Left lobe of liver (tissue), 2 donors: ENCODE measurements at regions not wholly inside any gene's neighbourhood (a gene's known extent, or its start where the extent isn't known, plus 50 kb on each side); places are given as distances from the start of the nearest gene placed in this dataset.
"Not testable (repeated sequence)": the region's sequence is repeated elsewhere in the genome, so short reads cannot be mapped to it uniquely, and the experiment has no call there.

Experiments used
- ATAC-seq: fragments of 200-7000 bp; cut with Tn5 transposase; one replicate; pipeline ENCODE4 v1.9.1; 2020; ENCODE audit warnings: mild to moderate bottlenecking, moderate library complexity
- DNase-seq: peaks from one replicate; pipeline ENCODE4 v3.0.0-alpha.2; 2020; ENCODE audit warnings: low spot score
- donor health status: DM: no; HTN: no; CAD: no; lungs with moderate emphysema.
- donor health status: DM: no; HTN: yes; CAD: no.

GRCh38 chr12:31215518-31216232, 110.3 kb downstream of the SINHCAF start:
- DNase-seq (no peak), ATAC-seq (peak; percentile 74)

GRCh38 chr12:31216479-31216878, 109.5 kb downstream of the SINHCAF start:
- ATAC-seq (no peak), DNase-seq (no peak)

GRCh38 chr12:31217356-31218130, 108.4 kb downstream of the SINHCAF start:
- ATAC-seq (no peak), DNase-seq (no peak)

- DNase-seq: no peak
Measured at GRCh38 chr12:31218203-31219025, 107.5 kb downstream of the SINHCAF start.

GRCh38 chr12:31219521-31219920, 106.4 kb downstream of the SINHCAF start:
- no peak for DNase-seq
- no peak for ATAC-seq

More at GRCh38 chr12:31218203-31219025, 107.5 kb downstream of the SINHCAF start:
- ATAC-seq: no peak

- DNase-seq: no peak
Measured at GRCh38 chr12:31220061-31220460, 105.9 kb downstream of the SINHCAF start.

GRCh38 chr12:31220633-31221550, 105.1 kb downstream of the SINHCAF start:
- DNase-seq: no peak
- peak; percentile 25 for ATAC-seq

More at GRCh38 chr12:31220061-31220460, 105.9 kb downstream of the SINHCAF start:
- peak; percentile 43 for ATAC-seq

GRCh38 chr12:31221551-31221945, 104.4 kb downstream of the SINHCAF start:
- DNase-seq: no peak

GRCh38 chr12:31222620-31223222, 103.2 kb downstream of the SINHCAF start:
- ATAC-seq (no peak), DNase-seq (no peak)

More at GRCh38 chr12:31221551-31221945, 104.4 kb downstream of the SINHCAF start:
- no peak for ATAC-seq

- not testable (repeated sequence) for ATAC-seq, DNase-seq
Measured at GRCh38 chr12:31223640-31224039, 102.3 kb downstream of the SINHCAF start.

- DNase-seq (no peak), ATAC-seq (no peak)
Measured at GRCh38 chr12:31224768-31225448, 101.0 kb downstream of the SINHCAF start.

- DNase-seq: no peak
- no peak for ATAC-seq
Measured at GRCh38 chr12:31225656-31226535, 100.1 kb downstream of the SINHCAF start.

- ATAC-seq (no peak), DNase-seq (no peak)
Measured at GRCh38 chr12:31226639-31227038, 99.3 kb downstream of the SINHCAF start.

- DNase-seq: no peak
Measured at GRCh38 chr12:31227401-31227981, 98.5 kb downstream of the SINHCAF start.

GRCh38 chr12:31228811-31229792, 96.8 kb downstream of the SINHCAF start:
- ATAC-seq: peak; percentile 97
- DNase-seq: peak; percentile 92

More at GRCh38 chr12:31227401-31227981, 98.5 kb downstream of the SINHCAF start:
- ATAC-seq: no peak

GRCh38 chr12:31230004-31230403, 95.9 kb downstream of the SINHCAF start:
- ATAC-seq (no peak), DNase-seq (no peak)
